GM13977 (cell line): ENCODE measurements at regions not wholly inside any gene's neighbourhood (a gene's known extent, or its start where the extent isn't known, plus 50 kb on each side); places are given as distances from the start of the nearest gene placed in this dataset.

Experiments used
- DNase-seq: peaks from one replicate; pipeline ENCODE4 v3.0.0; 2012; ENCODE audit warnings: low spot score
- CTCF ChIP-seq: IDR thresholded peaks from 2 replicates; pipeline ENCODE4 v1.5.1; 2012; ENCODE audit warnings: mild to moderate bottlenecking, control low read depth; ENCODE audit not compliant: insufficient read depth; ENCODE audit errors: extremely low read depth, missing control alignments
- in situ Hi-C: fragments of 300-500 bp; cut with MboI; formaldehyde crosslinking; loops from one replicate; pipeline ENCODE4 v1.12.0; 2022; ENCODE audit warnings: low sequenced_read_pairs, low pct_unique_long_range_greater_than_20kb, mixed read lengths, inconsistent platforms; ENCODE audit not compliant: unreplicated experiment

GRCh38 chr16:59163371-59164055 is 429.4 kb upstream of the GOT2 start:
- DNase-seq: no peak
- in situ Hi-C loops: no loop called here
- TF ChIP-seq CTCF: no peak

- no peak for TF ChIP-seq CTCF
- DNase-seq: no peak
- in situ Hi-C loops: no loop called here
Measured at GRCh38 chr16:59161679-59162078, 427.6 kb upstream of the GOT2 start.

- no peak for TF ChIP-seq CTCF
- DNase-seq: no peak
- in situ Hi-C loops: no loop called here
Measured at GRCh38 chr16:59154295-59154694, 420.2 kb upstream of the GOT2 start.

- TF ChIP-seq CTCF: no peak
- no peak for DNase-seq
- in situ Hi-C loops: no loop called here
Measured at GRCh38 chr16:59148769-59149155, 414.6 kb upstream of the GOT2 start.

- TF ChIP-seq CTCF: no peak
- in situ Hi-C loops: no loop called here
Measured at GRCh38 chr16:59148056-59148768, 414.1 kb upstream of the GOT2 start.

GRCh38 chr16:59146140-59146539 is 412.0 kb upstream of the GOT2 start:
- DNase-seq: no peak
- in situ Hi-C loops: no loop called here
- no peak for TF ChIP-seq CTCF

More at GRCh38 chr16:59148056-59148768, 414.1 kb upstream of the GOT2 start:
- no peak for DNase-seq

GRCh38 chr16:59144841-59145240 is 410.7 kb upstream of the GOT2 start:
- DNase-seq: no peak
- no peak for TF ChIP-seq CTCF
- in situ Hi-C loops: no loop called here
